Eye (tissue), 1 donor: ENCODE measurements at regions not wholly inside any gene's neighbourhood (a gene's known extent, or its start where the extent isn't known, plus 50 kb on each side); places are given as distances from the start of the nearest gene placed in this dataset.

Experiments used
- DNase-seq: peaks from one replicate; pipeline ENCODE4 v3.0.0-alpha.2; 2015

DNA sequence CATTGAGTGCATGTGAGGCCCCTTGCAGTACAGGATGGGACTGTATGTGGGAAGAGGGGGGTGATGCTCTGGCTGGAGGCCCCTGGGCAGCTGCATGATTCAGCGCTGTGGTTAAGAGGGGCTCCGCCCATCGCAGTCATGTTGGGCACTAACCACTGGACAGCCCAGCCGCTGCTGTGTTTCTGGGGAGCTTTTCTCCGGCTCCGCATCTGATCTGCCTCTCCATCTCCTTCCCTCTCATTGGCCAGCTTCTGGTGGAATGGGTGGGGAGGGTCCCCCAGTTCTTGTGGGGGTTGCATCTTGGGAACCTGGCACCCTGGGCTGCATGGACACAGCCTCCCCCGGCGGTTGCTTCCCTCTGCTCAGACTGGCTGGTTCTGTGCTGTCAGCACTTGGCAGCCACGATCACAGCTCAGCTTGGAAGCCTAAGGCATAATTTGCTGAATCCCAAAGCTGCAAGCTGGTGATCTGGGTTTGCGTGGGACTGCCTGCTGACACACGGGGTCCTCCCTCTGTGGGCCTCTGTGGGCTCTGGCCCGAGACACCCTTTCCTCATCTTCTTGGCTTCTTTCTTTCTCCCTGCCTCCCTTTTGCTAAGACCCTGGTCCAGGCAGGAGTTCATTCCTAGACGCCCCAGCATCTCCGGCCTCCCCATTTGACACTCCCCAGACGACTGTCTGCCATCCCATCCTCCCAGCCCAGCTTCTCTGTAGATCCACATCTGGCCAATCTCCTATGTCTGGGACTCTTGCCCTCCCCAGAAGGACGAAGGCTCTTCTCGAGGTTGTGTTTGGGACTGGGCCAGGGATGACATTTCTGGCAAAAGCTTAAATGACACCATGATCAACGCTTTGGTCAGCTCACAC, 168.3 kb downstream of the SEC14L1 start:
- DNase-seq: no peak

DNA sequence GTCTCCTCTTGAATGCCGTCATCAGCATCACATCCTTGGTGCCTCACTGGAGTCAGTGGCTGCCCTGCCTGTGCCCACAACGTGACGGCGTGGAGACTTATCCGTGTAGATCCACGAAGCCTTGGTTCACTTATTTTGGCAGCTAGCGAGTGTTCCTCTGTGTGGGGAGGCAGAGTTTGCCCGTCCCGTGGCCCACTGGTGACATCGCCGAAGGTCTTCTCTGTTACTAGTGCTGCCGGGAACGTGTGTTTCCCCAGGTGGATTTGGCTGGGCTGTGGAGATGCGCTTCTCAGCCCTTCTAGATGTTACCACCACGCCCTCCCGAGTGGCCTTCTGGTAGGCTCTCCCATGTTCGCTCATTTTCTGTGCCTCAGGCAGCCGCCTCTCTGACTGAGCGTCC, 169.6 kb downstream of the SEC14L1 start:
- DNase-seq: no peak

DNA sequence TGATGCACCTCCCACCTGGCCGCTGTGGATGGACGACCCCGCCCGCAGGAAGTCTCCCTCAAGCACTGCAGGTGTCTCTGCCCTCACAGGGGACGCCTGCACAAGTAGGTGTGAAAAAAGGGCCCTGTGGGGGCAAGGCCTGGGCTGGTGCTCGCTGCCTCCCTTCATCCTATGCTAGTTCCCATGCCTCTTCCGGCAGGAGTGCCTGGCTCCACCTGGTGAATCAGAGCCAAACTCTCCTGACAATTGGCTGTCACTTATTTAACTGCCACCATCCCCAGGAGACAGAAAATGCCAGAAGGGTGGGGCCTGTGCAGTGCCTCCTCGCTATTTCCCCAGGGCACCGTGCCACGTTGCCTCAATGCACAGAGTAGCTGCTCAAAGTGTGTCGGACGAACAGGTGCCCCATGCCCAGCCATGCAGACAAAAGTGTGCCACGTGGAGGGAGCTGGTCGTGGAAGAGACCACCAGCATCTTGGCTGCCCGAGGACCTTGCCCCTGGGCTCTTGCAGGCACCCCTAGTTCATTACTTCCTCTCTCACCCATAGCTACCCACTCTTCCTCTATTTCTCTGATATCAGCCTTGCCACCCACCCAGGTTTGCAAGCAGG, 170.7 kb downstream of the SEC14L1 start:
- DNase-seq: no peak

DNA sequence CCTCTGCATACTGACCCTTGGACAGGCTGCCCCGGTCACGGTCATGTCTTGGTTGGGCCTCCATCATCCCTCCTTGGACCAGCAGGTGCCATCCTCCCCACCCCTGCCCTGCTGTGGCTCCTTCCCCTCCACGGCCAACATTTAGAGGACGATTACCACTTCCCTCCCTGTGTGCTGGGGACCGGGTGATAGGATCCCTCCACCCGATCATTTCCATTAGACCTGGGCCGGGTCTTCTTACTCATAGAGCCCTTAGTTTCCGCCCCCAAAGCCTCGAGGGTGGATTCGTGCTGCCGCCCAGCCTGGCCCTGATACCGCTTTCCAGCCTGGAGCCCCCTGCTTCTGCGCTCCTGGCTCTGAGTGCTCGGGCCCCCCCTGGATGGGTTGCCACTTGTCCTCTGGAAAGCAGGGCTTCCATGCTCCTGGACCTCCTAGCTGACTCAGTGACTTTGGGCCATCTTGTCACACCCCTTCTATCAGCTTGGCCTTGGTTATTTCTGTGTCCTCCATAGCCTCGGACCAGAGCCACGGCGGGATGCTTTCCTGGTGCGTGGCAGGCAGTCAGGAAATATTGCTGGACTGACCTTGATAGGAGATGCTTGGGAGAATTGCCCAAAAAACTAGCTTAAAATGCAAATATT, 171.4 kb downstream of the SEC14L1 start:
- DNase-seq: no peak

DNA sequence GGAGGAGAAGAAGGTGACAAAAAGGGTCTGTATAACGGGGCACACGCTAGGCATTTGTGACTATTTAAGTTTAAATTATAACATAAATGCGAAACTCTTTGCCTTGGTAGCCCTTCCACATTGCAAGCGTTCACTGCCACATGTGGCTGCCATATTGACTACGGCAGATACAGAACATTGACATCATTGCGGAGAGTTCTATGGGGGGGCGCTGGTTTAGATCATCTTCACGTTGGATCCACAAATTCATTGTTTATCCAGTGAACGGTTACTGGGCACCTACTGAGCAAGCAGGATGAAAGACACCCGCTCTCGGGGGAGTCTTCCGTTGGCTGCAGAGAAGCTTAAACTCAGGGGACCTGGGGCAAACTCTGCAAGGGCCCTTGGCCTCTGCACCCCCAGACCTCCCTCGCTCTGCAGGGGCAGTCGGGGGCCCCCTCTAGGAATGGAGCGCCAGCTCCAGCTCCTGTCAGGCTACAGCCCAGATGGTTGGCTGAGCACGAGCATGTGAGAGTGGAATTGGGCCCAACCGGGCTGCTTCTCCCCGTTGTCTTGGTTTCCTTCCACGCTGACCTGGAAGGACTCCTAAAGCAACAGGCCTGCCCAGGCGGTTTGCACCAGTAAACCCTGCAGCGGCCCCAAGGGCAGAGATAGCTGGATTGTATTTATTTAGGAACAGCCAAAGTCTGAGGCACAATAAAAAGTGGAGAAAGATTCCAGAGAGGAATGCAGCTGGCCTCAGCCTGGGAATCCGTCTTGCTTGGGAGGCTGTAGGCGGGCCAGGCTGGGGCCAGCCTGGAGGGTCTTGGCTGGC, 172.2 kb downstream of the SEC14L1 start:
- DNase-seq: peak; percentile 74

DNA sequence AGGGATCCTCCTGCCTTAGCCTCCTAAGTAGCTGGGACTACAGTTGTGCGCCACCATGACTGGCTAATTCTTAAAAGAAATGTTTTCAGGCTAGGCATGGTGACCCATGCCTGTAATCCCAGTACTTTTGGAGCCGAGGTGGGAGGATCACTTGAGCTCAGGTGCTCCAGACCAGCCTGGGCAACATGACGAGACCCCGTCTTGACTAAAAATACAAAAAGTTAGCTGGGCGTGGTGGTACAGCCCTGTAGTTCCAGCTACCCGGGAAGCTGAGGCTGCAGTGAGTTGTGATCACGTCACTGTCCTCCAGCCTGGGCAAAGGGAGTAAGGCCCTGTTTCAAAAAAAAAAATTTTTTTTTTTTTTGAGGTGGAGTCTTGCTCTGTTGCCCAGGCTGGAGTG, 173.1 kb downstream of the SEC14L1 start:
- no peak for DNase-seq

DNA sequence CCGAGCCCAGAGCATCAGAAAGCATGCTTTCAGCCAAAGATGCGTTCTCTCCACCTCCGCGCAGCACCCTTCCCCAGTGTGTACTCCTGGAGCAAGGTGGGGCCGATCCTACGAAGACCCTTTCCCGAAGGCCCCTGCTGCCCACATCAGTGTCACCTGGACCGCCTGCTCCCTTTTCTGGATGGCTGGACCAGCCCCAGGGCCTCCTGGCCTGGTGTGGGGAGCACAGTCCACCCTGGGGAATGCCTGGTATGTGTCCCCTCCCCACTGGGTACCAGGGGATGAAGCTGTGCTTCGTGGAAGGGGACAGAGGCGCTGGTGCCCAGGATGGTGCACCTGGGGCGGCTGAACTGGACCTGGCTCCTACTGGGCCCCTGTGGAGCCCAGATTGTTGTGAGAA, 173.8 kb downstream of the SEC14L1 start:
- DNase-seq: no peak

DNA sequence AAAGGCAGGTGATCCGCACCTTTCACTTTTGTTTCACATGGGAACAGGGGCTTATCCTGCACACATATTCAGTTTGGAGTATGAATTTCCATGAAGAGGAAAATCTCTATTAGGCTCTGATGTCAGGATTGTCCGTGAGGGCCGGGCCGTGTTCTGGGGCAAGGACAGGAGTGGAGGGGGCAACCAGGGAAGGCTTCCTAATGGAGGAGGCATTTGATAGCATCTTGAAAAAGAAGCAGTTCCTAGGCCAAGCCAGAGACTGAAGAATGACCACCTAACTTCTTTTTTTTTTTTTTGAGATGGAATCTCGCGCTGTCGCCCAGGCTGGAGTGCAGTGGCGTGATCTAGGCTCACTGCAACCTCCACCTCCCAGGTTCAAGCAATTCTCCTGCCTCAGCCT, 174.2 kb downstream of the SEC14L1 start:
- no peak for DNase-seq

DNA sequence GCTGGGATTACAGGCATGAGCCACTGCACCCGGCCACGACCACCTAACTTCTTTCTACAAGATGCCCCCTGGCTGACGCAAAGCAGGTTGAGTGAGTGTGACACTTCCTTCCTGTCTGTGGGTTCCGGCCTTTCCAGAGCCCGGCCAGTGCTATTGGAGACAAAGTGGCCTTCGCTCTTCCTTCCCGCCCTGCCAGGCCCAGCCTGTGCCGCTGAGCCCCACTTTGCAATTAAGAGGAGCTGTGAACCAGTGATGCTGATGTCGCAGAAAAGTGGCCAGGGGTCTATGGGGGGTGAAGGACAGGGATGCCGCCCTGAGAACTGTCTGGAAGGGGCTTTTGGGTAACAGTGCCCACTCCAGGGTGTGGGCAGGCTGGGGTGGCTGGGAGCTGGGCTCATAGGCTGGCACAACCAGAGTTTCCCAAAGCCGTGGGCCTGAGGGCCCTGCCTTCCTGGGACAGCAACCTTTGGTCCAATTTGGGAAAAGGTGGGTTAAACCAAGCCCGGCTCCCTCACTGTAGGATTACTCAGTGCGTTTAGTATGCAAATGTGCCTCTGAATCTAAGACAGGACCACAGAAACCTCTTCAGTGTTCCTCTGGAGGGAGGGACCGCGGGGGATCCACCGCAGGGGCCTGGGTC, 174.9 kb downstream of the SEC14L1 start:
- no peak for DNase-seq

DNA sequence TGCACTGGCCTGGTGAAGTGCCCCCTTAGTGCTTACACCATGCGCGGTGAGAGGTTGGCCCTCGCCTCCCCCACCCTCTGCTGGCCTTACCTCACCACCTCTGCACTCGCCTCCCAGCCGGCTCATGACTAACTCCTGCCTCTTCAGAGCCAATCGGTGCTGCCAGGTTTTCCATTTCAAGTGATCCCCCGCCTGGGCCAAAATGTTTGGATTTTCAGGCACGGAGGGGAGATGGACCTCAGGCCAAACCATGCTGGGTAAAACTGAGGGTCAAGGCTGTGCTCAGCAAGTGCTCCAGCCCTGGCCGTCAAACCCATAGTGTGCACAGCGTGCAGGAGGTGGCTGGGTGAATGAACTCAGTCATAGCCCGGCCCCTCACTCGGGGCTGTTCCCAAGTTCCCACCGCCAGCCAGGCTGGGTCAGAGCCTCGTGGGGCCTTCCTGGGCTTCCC, 175.4 kb downstream of the SEC14L1 start:
- no peak for DNase-seq

DNA sequence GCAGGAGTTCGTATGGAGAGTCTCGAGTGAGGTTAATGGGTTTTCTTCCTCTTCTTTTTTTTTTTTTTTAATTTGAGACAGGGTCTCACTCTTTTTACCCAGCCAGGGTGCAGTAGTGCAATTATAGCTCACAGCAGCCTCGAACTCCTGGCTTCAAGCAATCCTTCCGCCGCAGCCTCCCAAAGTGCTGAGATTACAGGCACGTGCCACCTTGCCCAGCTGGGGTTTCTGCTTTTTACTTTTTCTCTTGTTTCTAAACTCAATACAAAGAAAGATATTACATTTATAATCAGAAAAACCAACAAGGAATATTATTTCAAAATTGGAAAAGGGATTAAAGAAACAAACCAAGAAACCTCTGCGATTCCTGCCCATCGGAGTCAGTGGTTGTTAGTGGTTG, 175.9 kb downstream of the SEC14L1 start:
- DNase-seq: no peak

DNA sequence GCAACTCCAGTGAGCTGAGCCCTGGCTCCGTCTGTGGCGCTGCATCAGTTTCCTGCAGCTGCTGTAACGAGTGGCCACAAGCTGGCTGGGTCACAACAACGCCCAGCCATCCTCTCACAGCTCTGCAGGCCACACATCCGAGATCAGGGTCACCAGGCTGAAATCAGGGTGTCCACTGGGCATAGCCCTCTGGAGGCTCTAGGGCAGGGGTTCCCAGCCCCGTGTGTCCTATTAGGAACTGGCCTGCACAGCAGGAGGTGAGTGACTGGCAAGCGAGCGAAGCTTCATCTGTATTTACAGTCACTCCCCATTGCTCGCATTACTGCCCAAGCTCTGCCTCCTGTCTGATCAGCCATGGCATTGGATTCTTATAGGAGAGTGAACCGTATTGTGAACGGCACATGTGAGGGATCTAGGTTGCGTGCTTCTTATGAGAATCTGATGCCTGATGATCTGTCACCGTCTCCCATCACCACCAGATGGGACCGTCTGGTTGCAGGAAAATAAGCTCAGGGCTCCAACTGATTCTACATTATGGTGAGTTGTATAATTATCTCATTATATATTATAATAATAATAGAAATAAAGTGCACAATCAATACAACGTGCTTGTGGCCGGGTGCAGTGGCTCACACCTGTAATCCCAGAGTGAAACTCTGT, 176.5 kb downstream of the SEC14L1 start:
- DNase-seq: no peak

DNA sequence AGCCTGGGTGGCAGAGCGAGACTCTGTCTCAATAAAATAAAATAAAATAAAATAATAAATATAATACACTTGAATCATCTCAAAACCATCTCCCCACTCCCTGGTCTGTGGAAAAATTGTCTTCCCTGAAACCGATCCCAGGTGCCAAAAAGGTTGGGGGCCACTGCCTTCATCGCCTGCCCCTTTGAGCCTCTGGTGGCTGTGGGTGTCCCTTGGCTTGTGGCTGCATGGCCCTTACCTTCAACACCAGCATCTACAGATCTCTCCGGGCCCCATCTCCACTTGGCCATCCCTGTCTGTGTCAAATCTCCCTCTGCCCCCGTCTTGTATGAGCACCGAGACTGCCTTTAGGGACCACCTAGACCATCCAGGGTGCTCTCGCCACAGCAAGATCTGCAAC, 177.3 kb downstream of the SEC14L1 start:
- DNase-seq: no peak

DNA sequence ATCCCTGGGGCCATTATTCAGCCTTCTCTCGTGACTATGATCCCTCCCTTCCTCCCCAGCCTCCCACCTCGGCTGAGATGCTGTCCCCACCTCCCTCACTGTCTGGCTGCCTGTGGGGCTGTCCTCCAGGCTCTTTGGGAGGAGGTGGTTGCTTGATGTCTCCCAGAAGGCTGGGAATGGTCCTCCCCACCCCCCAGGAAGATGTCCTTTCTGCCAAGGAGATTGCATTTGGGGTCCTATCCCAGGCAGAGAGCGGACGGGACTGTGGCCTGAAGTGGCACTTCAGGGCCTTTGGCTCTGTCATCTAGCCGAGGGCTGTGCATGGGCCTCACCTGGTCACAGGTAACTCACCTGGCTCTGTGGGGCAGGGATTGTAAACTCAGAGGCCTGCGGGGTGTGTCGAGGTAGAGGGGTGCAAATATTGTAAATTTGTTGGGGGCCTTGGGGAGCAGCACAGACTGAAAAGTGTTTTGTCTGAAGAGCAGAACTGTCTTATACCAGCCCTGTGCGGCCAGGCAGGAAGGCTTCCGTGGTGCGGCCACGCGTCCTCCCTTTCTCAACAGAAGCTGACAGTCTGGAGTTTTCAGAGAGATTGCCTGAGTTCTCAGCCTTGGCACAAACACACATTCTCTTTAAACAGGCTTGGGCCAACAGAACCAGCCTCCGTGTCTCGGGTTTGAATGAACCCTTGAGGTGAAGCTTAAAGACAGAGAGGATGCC, 177.9 kb downstream of the SEC14L1 start:
- no peak for DNase-seq

DNA sequence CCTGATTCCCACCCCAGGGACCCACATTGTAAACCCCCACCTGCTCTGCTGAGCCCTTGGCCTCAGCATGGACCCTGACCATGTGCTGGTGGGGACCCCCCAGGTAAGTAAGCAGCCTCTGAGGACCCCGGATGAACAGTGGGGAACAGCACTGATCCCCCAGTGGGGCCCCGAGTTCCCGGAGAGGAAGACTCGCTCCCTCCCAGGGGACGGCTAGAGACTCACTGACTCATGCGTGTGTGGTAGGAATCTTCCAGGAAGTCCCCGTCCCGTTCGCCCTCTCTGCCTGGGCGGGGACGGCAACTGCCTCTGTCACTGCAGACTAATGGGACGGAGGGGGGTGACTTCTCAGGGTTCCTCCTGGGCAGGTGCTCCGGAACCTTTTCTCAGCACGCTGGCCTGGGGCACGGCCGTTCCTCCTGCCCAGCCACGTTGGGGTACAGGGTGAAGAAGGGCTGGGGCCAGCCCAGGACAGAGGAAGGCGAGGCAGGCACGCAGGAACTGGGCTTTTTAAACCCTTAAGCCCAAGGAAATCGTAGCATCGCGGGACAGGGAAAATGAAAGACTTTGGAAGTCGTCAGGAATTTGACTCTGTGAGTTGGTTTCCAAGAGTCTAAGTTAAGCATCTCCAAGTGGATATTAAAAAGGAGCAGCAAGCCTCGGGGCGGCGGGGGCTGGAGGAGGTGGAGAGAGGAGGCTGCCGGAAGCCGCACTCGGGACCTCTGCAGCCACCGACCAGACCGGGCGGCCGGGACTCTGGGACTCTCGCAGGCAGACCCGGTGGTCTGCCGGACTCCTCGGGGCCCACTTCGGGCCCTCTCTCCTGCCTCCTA, 178.7 kb downstream of the SEC14L1 start:
- peak; percentile 66 for DNase-seq

DNA sequence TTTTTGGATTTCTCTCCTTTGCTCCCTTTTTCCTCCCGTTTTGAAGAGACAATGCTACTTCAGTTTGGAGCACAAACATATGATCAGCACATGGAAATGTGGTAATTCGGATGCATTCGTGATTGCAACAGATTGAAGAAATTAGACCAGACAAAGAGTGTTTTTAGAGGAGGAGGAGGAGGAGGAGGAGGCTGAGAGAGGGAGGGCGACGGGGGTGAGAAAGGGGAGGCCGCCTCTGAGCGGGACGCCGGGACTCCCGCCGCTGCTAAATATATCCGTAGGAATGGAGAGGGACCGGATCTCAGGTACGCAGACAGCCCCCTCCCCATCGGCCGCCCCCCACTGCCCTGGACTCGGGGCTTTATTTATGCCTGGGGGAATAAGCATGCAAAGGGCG, 179.3 kb downstream of the SEC14L1 start:
- peak; percentile 53 for DNase-seq

DNA sequence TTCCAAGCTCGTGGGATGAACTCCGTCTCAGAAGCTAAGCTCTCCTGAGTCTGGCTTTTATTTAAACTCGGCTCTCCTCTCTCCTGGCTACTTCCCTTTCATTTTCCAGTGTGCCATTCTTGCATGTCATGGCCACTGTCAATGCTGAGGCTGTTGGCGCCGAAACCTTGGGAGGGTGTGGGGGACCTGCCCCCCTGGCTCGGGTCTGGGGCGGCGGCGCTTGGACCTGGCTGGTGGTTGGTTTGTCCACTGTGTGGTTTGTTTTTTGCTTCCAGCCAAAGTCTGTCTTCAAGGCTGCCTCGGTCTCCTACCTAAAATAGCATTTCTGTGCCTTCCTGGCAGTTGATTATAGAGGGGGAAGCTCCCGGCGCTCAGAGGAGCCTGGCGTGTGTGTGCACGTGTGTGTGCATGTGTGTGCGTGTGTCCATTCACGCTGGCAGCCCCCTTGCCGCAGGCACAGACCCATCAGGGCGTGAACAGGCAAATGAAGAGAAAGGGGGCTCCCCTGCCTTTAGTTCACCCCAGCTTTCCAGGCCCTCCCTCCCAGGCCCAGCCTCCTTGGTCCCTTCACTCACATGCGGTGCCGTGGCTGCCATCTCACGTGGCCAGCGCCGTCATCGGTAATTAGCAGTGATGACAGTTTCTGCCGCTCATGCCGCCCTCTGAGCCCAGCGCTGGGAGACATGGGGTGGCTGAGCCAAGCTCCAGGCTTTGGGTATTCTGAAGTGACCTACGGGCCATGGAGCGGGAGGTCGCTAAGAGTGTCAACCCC, 179.9 kb downstream of the SEC14L1 start:
- no peak for DNase-seq

DNA sequence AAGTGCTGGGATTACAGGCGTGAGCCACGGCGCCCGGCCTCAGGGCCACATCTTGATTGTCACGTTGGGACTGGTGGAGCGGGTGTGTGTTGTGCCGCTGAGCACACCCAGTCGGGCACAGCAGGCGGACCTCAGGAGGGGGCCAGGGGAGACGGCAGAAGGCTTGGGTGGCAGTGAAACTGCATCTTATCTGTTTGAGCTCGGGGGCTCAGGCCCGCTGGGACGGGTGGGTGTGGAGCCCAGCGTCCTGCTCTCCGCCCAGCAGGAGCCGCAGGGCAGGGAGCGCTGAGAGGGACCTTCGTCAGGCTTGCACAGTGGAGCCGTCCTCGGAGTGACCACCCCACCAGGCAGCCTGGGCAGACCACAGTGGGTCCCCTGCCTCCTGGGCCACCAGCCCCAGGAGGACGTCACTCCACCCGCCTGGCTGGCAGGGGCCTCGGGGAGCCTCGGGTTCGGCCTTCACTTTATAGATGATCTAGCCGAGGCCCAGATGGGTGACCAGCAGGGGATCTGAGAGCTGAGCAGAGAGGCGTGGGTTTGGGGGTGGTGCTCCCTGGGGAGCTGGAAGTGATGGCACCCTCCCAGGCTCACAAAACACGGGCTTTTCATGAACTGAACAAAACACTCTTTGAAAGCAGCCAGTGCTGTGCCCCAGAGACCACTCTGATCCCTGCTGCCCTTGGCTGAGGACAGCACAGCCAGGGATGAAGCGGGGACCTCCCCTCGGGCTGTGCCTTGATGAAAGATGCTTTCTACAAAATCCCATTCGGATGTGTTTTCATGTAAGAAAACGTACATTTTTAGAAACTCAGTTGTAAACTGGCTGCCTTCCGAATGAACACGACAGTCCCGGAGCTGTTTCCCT, 181.1 kb downstream of the SEC14L1 start:
- no peak for DNase-seq
